ENCODE measurements at regions not wholly inside any gene's neighbourhood (a gene's known extent, or its start where the extent isn't known, plus 50 kb on each side); places are given as distances from the start of the nearest gene placed in this dataset.

- H3K4me3 Mint-ChIP-seq (ENCODE audit: unreplicated experiment) = no peak overlapping the region
- no peaks in the 10 kb centered on the region for H3K79me2 ChIP-seq (ENCODE audit: insufficient read depth, low read length)
- no peaks in the 10 kb centered on the region for H3K36me3 Mint-ChIP-seq (ENCODE audit: low read depth, unreplicated experiment)
- H3K4me3 ChIP-seq (ENCODE audit: insufficient read depth, low read depth, low read length) = no peak overlapping the region
- H2AFZ ChIP-seq (ENCODE audit: low read depth, low read length) = no peak overlapping the region
- no peak overlapping the region for H3K4me2 ChIP-seq (ENCODE audit: low read length)
- no peaks in the 10 kb centered on the region for H3K4me1 ChIP-seq (ENCODE audit: insufficient read depth, low read length)
- H3K4me1 Mint-ChIP-seq (ENCODE audit: low read depth, unreplicated experiment) = no peaks in the 10 kb centered on the region
- H3K27ac ChIP-seq (ENCODE audit: low read depth, low read length) = no peak overlapping the region
- no peak overlapping the region for H3K9ac ChIP-seq (ENCODE audit: low read length)
- no peaks in the 10 kb centered on the region for H4K20me1 ChIP-seq (ENCODE audit: insufficient read depth, low read length)
- no peaks in the 10 kb centered on the region for H3K9me3 ChIP-seq (ENCODE audit: insufficient read depth, low read depth, low read length)
- H3K27me3 ChIP-seq (ENCODE audit: insufficient read depth, low read length) = no peaks in the 10 kb centered on the region
- FAIRE-seq (no peak), DNase-seq (ENCODE audit: low read depth) (no peak)
- no peaks in the 10 kb centered on the region for H3K36me3 ChIP-seq (ENCODE audit: insufficient read depth, low read length)
- peaks cover 2% of the 10 kb centered on the region for H3K9me3 Mint-ChIP-seq (ENCODE audit: unreplicated experiment)
- no peak overlapping the region for H3K27ac Mint-ChIP-seq (ENCODE audit: unreplicated experiment)
- no peak for TF ChIP-seq EZH2 (IDR thresholded peaks at IDR 0.05; ENCODE audit: insufficient read depth, low read length)
- no peak for TF ChIP-seq CTCF (IDR thresholded peaks at IDR 0.05; ENCODE audit: insufficient read depth, low read depth, low read length)
- H3K27me3 Mint-ChIP-seq (ENCODE audit: low read depth, unreplicated experiment) = no peaks in the 10 kb centered on the region
These were observed 97.0 kb upstream of the UBE3A start for GRCh38 chr15:25535866-25536265.

GRCh38 chr15:25534293-25534692 lies 95.5 kb upstream of the UBE3A start:
- DNase-seq (ENCODE audit: low read depth) (no peak), FAIRE-seq (no peak)
- Histone ChIP-seq H3K36me3 (ENCODE audit: insufficient read depth, low read length) (no peaks in the 10 kb centered on the region), H3K4me3 (ENCODE audit: insufficient read depth, low read depth, low read length) (no peak overlapping the region), H3K27me3 (ENCODE audit: insufficient read depth, low read length) (no peaks in the 10 kb centered on the region), H2AFZ (ENCODE audit: low read depth, low read length) (no peak overlapping the region), H3K9ac (ENCODE audit: low read length) (no peak overlapping the region), H3K79me2 (ENCODE audit: insufficient read depth, low read length) (no peaks in the 10 kb centered on the region), H3K4me1 (ENCODE audit: insufficient read depth, low read length) (no peaks in the 10 kb centered on the region), H3K9me3 (ENCODE audit: insufficient read depth, low read depth, low read length) (no peaks in the 10 kb centered on the region), H4K20me1 (ENCODE audit: insufficient read depth, low read length) (no peaks in the 10 kb centered on the region), H3K27ac (ENCODE audit: low read depth, low read length) (no peak overlapping the region), H3K4me2 (ENCODE audit: low read length) (no peak overlapping the region)
- H3K4me1 Mint-ChIP-seq (ENCODE audit: low read depth, unreplicated experiment) = no peaks in the 10 kb centered on the region
- H3K27me3 Mint-ChIP-seq (ENCODE audit: low read depth, unreplicated experiment) = peaks cover 5% of the 10 kb centered on the region
- H3K27ac Mint-ChIP-seq (ENCODE audit: unreplicated experiment) = no peak overlapping the region
- TF ChIP-seq EZH2 (IDR thresholded peaks at IDR 0.05; ENCODE audit: insufficient read depth, low read length) (no peak), CTCF (IDR thresholded peaks at IDR 0.05; ENCODE audit: insufficient read depth, low read depth, low read length) (no peak)
- no peaks in the 10 kb centered on the region for H3K36me3 Mint-ChIP-seq (ENCODE audit: low read depth, unreplicated experiment)
- H3K4me3 Mint-ChIP-seq (ENCODE audit: unreplicated experiment) = no peak overlapping the region
- peaks cover 7% of the 10 kb centered on the region for H3K9me3 Mint-ChIP-seq (ENCODE audit: unreplicated experiment)

GRCh38 chr15:25532269-25533140 lies 93.7 kb upstream of the UBE3A start:
- Histone ChIP-seq H3K4me1 (ENCODE audit: insufficient read depth, low read length) (no peaks in the 10 kb centered on the region), H2AFZ (ENCODE audit: low read depth, low read length) (no peak overlapping the region), H3K27ac (ENCODE audit: low read depth, low read length) (no peak overlapping the region), H3K27me3 (ENCODE audit: insufficient read depth, low read length) (no peaks in the 10 kb centered on the region), H3K9me3 (ENCODE audit: insufficient read depth, low read depth, low read length) (no peaks in the 10 kb centered on the region), H3K4me3 (ENCODE audit: insufficient read depth, low read depth, low read length) (no peak overlapping the region), H3K4me2 (ENCODE audit: low read length) (no peak overlapping the region), H3K9ac (ENCODE audit: low read length) (no peak overlapping the region), H3K36me3 (ENCODE audit: insufficient read depth, low read length) (no peaks in the 10 kb centered on the region), H3K79me2 (ENCODE audit: insufficient read depth, low read length) (no peaks in the 10 kb centered on the region), H4K20me1 (ENCODE audit: insufficient read depth, low read length) (no peaks in the 10 kb centered on the region)
- Mint-ChIP-seq H3K4me1 (ENCODE audit: low read depth, unreplicated experiment) (peaks cover 2% of the 10 kb centered on the region), H3K9me3 (ENCODE audit: unreplicated experiment) (peaks cover 7% of the 10 kb centered on the region), H3K4me3 (ENCODE audit: unreplicated experiment) (no peak overlapping the region), H3K36me3 (ENCODE audit: low read depth, unreplicated experiment) (no peaks in the 10 kb centered on the region), H3K27me3 (ENCODE audit: low read depth, unreplicated experiment) (peaks cover 5% of the 10 kb centered on the region), H3K27ac (ENCODE audit: unreplicated experiment) (no peak overlapping the region)
- no peak for DNase-seq (ENCODE audit: low read depth)
- FAIRE-seq = no peak
- TF ChIP-seq CTCF (IDR thresholded peaks at IDR 0.05; ENCODE audit: insufficient read depth, low read depth, low read length) = no peak
- TF ChIP-seq EZH2 (IDR thresholded peaks at IDR 0.05; ENCODE audit: insufficient read depth, low read length) = no peak

Data from astrocyte (in vitro differentiated cells and primary cell).